WI38 (cell line): ENCODE measurements at regions not wholly inside any gene's neighbourhood (a gene's known extent, or its start where the extent isn't known, plus 50 kb on each side); places are given as distances from the start of the nearest gene placed in this dataset.
"Not testable (repeated sequence)": the region's sequence is repeated elsewhere in the genome, so short reads cannot be mapped to it uniquely, and the experiment has no call there.

ENCODE experiments used
- H3K4me3 ChIP-seq: 2 replicates; pipeline ENCODE4 v1.5.1; 2011; ENCODE audit warnings: low read depth, mild to moderate bottlenecking, control low read depth, low read length
- CTCF ChIP-seq: IDR thresholded peaks from 2 replicates; pipeline ENCODE4 v1.5.1; 2012; ENCODE audit warnings: low read depth, mild to moderate bottlenecking, control low read depth, low read length

- no peak overlapping the region for H3K4me3 ChIP-seq
- TF ChIP-seq CTCF = no peak
These were observed 1075.2 kb downstream of the PCDH9 start for GRCh38 chr13:66154976-66155375.

- H3K4me3 ChIP-seq = no peak overlapping the region
- no peak for TF ChIP-seq CTCF
These were observed 1075.8 kb downstream of the PCDH9 start for GRCh38 chr13:66154354-66154753.

- no peak for TF ChIP-seq CTCF
- H3K4me3 ChIP-seq = no peak overlapping the region
These were observed 1077.5 kb downstream of the PCDH9 start for GRCh38 chr13:66152596-66152995.

GRCh38 chr13:66144357-66144756, 1085.8 kb downstream of the PCDH9 start:
- not testable (repeated sequence) for H3K4me3 ChIP-seq

- no peak overlapping the region for H3K4me3 ChIP-seq
- TF ChIP-seq CTCF = no peak
These were observed 1090.4 kb downstream of the PCDH9 start for GRCh38 chr13:66139701-66140100.

- TF ChIP-seq CTCF = no peak
- H3K4me3 ChIP-seq = no peak overlapping the region
These were observed 1090.9 kb downstream of the PCDH9 start for GRCh38 chr13:66139250-66139649.

GRCh38 chr13:66138172-66138811, 1091.8 kb downstream of the PCDH9 start:
- no peak for TF ChIP-seq CTCF
- no peak overlapping the region for H3K4me3 ChIP-seq

- no peak for TF ChIP-seq CTCF
- no peak overlapping the region for H3K4me3 ChIP-seq
These were observed 1092.8 kb downstream of the PCDH9 start for GRCh38 chr13:66137384-66137783.
